NCI-H1694 (cell line): ENCODE measurements at regions not wholly inside any gene's neighbourhood (a gene's known extent, or its start where the extent isn't known, plus 50 kb on each side); places are given as distances from the start of the nearest gene placed in this dataset.
"Not testable (repeated sequence)": the region's sequence is repeated elsewhere in the genome, so short reads cannot be mapped to it uniquely, and the experiment has no call there.

Experiments
- DNase-seq: peaks from one replicate; lab custom pipeline; 2025; lab: John Stamatoyannopoulos, UW

DNA sequence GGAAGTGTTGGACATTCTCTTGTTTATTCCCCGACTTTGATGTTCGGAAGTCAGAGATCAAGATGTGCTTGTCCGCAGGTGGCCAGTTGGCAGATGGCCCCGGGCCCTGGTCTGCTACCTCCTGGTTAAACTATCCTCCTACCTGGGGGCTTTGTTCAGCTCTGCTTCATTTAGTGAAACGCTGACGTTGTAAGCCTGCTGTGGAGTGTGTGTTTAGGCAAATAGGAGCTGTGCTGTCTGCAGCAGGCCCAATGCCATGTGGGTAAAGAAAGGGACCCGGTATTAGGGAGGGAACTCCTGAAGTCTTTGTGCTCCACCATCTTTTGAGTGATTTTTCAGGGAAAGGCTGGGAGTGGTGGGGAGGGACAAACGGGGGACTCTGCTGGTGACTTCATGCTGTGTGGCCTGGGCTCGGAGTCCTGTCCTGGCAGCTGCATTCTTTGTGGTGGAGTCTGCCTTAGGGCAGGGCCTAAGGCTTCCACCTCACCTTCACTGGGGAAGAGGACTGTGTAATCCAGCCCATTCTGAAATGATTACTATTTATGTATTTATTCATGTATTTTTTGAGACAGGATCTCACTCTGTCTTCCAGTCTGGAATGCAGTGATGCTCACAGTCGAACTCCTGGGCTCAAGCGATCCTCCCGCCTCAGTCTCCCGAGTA is 171.1 kb upstream of the KLF6 start:
- DNase-seq: no peak

DNA sequence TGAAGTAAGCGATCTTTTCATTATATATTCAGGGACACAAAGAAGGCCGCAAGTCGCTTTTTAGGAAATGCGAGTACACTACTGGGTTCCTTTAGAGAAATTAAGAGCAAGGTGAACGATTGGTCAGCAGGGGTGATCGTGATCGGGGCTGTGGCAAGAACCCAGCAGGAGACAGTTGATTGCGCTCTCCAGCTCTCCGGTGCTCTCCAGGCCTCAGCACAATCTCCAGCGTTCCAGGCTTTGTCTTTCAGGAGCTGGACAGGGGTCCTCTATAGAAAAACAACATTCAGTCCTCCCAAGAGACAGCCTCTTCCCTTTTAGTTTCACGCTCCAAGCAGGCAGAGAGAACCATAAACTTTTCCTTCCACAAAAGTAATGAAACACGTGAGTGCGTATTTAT is 170.5 kb upstream of the KLF6 start:
- no peak for DNase-seq

DNA sequence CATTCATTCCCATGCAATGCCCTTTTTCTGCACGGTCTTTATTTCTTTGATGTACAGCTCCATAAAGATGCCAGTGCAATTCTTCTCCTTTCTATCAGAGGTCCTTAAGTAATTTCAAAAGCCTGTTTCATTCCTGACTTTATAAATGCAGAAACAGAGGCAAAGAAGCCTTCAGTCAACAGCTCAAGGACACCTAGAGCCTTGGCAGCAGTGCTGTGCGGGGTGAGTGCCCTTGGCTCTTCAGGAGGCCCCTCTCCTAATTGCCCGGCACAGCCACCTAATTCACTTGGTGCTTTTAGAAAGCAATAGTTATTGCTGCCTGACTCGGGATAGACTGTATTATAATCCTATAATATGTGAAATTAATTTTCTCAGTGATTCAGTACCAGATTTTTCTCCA is 169.6 kb upstream of the KLF6 start:
- no peak for DNase-seq

- not testable (repeated sequence) for DNase-seq
These were observed 169.0 kb upstream of the KLF6 start for GRCh38 chr10:3954007-3954406.

DNA sequence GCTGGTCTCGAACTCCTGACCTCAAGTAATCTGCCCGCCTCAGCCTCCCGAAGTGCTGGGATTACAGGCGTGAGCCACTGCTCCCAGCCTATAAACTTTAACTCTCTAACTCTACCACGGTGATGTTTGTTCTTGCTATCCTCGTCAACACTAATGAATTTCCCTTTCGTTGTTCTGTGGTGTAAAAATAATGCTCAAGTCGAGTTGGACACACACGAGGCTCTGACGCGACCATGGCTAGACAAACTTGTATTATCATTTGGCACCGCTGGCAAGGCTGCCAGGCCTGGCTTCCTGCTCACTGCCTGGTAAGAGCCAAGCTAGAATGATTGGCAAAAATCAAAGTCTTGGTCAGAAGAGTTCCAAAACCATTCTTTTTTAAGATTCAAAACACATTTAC is 167.0 kb upstream of the KLF6 start:
- no peak for DNase-seq

- no peak for DNase-seq
These were observed 165.8 kb upstream of the KLF6 start for GRCh38 chr10:3950676-3951275.

DNA sequence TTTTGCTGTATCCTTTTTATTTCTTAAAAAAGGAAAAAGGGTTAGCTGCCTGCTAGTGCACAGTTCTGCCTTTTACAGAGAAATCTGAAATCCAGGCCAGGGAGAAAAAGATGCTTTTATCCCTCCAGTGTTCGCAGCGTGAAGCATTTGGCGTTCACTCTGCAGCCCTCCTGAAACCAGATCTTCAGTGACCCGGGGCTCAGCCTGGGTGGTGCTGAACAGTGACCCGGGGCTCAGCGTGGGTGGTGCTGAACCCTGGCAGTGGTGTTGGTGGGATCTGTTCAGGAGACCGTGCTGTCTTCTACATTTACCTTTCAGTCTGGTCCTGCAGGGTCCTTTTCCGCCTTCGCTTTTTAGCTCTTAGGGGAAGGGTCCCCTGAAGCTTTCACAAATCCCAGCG is 164.7 kb upstream of the KLF6 start:
- no peak for DNase-seq

DNA sequence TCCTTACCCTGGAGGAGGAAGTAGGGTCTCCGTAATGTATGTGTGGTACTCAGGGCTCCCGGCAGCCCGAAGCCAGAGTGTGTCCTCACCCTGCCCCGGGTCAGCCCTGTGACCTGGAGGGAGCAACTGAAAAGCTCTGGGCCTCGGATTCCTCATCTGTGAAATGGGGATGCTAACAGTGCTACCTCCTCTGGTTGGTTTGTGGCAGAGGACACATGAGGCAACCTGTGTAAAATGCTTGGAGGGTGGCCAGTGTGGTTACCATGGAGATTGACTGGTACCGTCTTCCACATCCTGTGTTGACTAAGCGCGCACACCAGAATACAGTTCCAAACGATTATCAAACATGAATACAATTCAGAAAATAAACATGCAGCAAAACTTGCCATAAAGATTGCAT is 163.8 kb upstream of the KLF6 start:
- no peak for DNase-seq

- no peak for DNase-seq
These were observed 161.5 kb upstream of the KLF6 start for GRCh38 chr10:3946234-3947229.

DNA sequence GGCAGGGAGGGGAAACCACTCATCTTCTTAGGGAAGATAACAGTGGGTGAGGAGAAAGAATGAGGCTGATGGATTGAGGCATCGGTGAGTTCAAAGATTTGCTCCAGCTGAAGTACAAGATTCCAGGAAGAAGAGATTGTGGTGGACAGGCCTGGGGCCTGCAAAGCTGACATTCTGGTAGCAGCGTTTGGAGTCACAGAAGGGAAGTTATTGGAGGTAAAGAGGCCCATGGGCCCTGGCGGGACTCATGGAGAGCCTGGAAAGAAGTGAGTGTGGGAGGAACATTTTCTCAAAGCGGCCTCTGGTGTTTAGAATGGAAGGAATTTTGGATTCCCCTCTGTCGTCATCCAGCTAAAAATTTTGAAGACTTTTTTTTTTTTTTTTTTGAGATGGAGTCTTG is 160.0 kb upstream of the KLF6 start:
- DNase-seq: no peak

- no peak for DNase-seq
These were observed 159.6 kb upstream of the KLF6 start for GRCh38 chr10:3944591-3944990.

GRCh38 chr10:3943695-3944257 is 158.8 kb upstream of the KLF6 start:
- DNase-seq: no peak

DNA sequence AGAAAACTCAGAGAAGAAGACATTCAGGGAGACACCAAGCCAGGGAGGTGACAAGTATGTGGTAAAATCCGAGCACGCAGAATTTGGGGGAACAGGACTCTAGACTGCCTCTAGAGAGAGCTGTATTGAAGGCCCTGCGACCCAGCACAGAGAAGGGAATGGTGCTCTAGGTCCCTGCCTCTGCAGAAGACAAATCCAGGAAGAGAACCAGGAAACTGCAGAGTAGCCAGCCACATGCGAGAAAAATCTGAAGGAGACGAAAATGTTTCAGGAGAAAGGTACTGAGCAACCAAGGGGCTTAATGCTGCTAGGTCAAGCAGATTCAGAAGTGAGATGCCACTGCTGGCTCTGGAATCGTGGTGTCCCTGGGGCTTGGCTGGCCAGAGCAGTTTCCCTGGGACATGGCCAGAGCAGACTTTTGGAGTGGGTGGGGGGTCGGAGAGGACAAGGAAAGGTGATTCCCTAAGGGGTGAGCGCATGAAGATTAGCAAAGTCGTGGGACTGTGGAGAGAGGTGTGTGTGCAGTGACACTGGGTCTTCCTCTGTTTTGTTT is 158.0 kb upstream of the KLF6 start:
- DNase-seq: no peak

GRCh38 chr10:3941676-3942075 is 156.7 kb upstream of the KLF6 start:
- DNase-seq: no peak

- DNase-seq: no peak
These were observed 151.5 kb upstream of the KLF6 start for GRCh38 chr10:3936422-3937040.

GRCh38 chr10:3935933-3936359 is 150.9 kb upstream of the KLF6 start:
- no peak for DNase-seq

GRCh38 chr10:3935141-3935540 is 150.1 kb upstream of the KLF6 start:
- no peak for DNase-seq

DNA sequence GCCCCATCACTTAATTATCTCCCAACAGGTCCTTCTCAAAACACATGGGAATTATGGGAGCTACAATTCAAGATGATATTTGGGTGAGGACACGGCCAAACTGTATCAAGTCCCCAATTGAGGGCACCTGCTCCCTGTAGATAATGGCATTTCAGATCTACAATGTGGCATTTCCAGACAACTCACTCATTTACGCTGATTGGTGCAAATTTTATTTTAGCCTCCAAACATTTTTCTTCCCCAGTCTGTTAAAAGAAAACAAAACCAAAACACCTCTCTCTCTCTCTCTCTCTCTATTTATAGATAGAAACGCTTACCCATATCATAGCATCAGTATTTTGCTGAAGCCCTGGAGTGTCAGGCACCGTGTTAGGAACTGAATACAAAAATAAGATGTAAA is 148.7 kb upstream of the KLF6 start:
- no peak for DNase-seq

GRCh38 chr10:3932597-3933375 is 147.8 kb upstream of the KLF6 start:
- no peak for DNase-seq

GRCh38 chr10:3931901-3932300 is 146.9 kb upstream of the KLF6 start:
- no peak for DNase-seq

DNA sequence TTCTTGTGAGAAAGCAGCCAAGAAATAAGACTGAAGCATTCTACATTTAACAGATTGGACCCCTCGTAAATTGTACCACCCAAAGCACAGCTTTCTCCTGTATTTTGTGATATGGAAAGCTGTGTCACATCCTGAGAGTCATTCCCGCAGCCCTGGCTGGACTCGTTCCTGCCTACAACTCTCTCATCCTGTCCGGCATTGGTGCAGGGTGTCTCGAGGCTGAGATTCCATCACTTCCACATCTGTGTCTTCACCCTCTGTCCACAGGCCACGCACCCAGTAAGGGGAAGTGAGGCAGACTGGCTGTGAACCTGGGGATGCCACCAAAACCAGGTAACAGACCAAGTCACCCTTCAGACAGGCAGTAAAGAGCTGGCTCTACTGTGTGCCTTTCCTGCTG is 146.2 kb upstream of the KLF6 start:
- DNase-seq: no peak
